Liver (tissue), 8 donors: ENCODE measurements at regions not wholly inside any gene's neighbourhood (a gene's known extent, or its start where the extent isn't known, plus 50 kb on each side); places are given as distances from the start of the nearest gene placed in this dataset.

Experiments used
- DNase-seq: peaks from one replicate; pipeline ENCODE4 v3.0.0-alpha.2; 2017; ENCODE audit warnings: low spot score
- H3K27ac ChIP-seq, 2 donors: one replicate each; pipeline ENCODE4 v1.7.0; 2013; ENCODE audit warnings: inconsistent platforms in 2 of 2, low read length in 2 of 2, control low read depth in 1 of 2, low read depth in 1 of 2, mild to moderate bottlenecking in 1 of 2
- H3K27me3 ChIP-seq, 4 donors: one replicate each; pipeline versions ENCODE4 v1.6.1 to v1.7.0; 2013; ENCODE audit warnings: low read length in 3 of 4, inconsistent platforms in 1 of 4, mild to moderate bottlenecking in 1 of 4, moderate library complexity in 1 of 4; ENCODE audit not compliant: control insufficient read depth in 4 of 4, insufficient read depth in 4 of 4
- H3K36me3 ChIP-seq, 4 donors: one replicate each; pipeline versions ENCODE4 v1.6.1 to v1.7.0; 2013; ENCODE audit warnings: low read length in 3 of 4, mild to moderate bottlenecking in 3 of 4, low read depth in 1 of 4, moderate library complexity in 1 of 4; ENCODE audit not compliant: control insufficient read depth in 4 of 4, insufficient read depth in 3 of 4
- H3K4me1 ChIP-seq, 4 donors: one replicate each; pipeline versions ENCODE4 v1.6.1 to v1.7.0; 2013; ENCODE audit warnings: low read length in 3 of 4, mild to moderate bottlenecking in 3 of 4, moderate library complexity in 1 of 4; ENCODE audit not compliant: control insufficient read depth in 4 of 4, insufficient read depth in 4 of 4
- H3K4me3 ChIP-seq, 3 donors: one replicate each; pipeline versions ENCODE4 v1.6.1 to v1.7.0; 2013; ENCODE audit warnings: low read length in 3 of 3, control low read depth in 1 of 3, low read depth in 1 of 3, mild to moderate bottlenecking in 1 of 3
- H3K9ac ChIP-seq, 2 donors: one replicate each; pipeline ENCODE4 v1.7.0; 2013; ENCODE audit warnings: low read length in 2 of 2, mild to moderate bottlenecking in 2 of 2, moderate library complexity in 2 of 2, control low read depth in 1 of 2, low read depth in 1 of 2
- H3K9me3 ChIP-seq, 4 donors: one replicate each; pipeline versions ENCODE4 v1.6.1 to v1.7.0; 2013; ENCODE audit warnings: low read length in 3 of 4; ENCODE audit not compliant: control insufficient read depth in 4 of 4
- ATF3 ChIP-seq: IDR thresholded peaks from 2 replicates; pipeline ENCODE4 v1.6.1; 2016; ENCODE audit warnings: antibody characterized with exemption
- CTCF ChIP-seq: fragments of 150-350 bp; IDR thresholded peaks from 2 replicates; pipeline ENCODE4 v1.5.1; 2017; ENCODE audit warnings: improper control_type of control experiment, low read depth, low read length; ENCODE audit not compliant: missing input control
- EGR1 ChIP-seq, 2 donors: IDR thresholded peaks; 2 replicates each; pipeline ENCODE4 v1.6.1; 2016 to 2018; ENCODE audit warnings: antibody characterized with exemption in 2 of 2, low read depth in 2 of 2
- FOXA2 ChIP-seq: IDR thresholded peaks from 2 replicates; pipeline ENCODE4 v1.6.1; 2016; ENCODE audit warnings: antibody characterized with exemption
- GABPA ChIP-seq, 2 donors: IDR thresholded peaks in 1 of 2; conservative IDR thresholded peaks in 1 of 2; 2 replicates each; pipeline ENCODE4 v1.6.1; 2016; ENCODE audit warnings: antibody characterized with exemption in 2 of 2, mild to moderate bottlenecking in 1 of 2, moderate library complexity in 1 of 2
- HNF4A ChIP-seq, 2 donors: conservative IDR thresholded peaks; 2 replicates each; pipeline ENCODE4 v1.6.1; 2016; ENCODE audit warnings: antibody characterized with exemption in 2 of 2, mild to moderate bottlenecking in 2 of 2
- HNF4G ChIP-seq: IDR thresholded peaks from 2 replicates; pipeline ENCODE4 v1.6.1; 2016; ENCODE audit warnings: antibody characterized with exemption
- JUND ChIP-seq, 2 donors: IDR thresholded peaks; 2 replicates each; pipeline ENCODE4 v1.6.1; 2016; ENCODE audit warnings: antibody characterized with exemption in 2 of 2
- MAX ChIP-seq: IDR thresholded peaks from 2 replicates; pipeline ENCODE4 v1.6.1; 2016; ENCODE audit warnings: antibody characterized with exemption
- NR2F2 ChIP-seq: IDR thresholded peaks from 2 replicates; pipeline ENCODE4 v1.6.1; 2016; ENCODE audit warnings: antibody characterized with exemption
- RAD21 ChIP-seq, 2 donors: IDR thresholded peaks; 2 replicates each; pipeline ENCODE4 v1.6.1; 2016; ENCODE audit warnings: antibody characterized with exemption in 2 of 2, mild to moderate bottlenecking in 2 of 2
- REST ChIP-seq: IDR thresholded peaks from 2 replicates; pipeline ENCODE4 v1.6.1; 2016; ENCODE audit warnings: antibody characterized with exemption, mild to moderate bottlenecking
- RXRA ChIP-seq, 2 donors: IDR thresholded peaks; 2 replicates each; pipeline ENCODE4 v1.6.1; 2017 to 2018; ENCODE audit warnings: antibody characterized with exemption in 2 of 2, mild to moderate bottlenecking in 1 of 2
- SP1 ChIP-seq: IDR thresholded peaks from 2 replicates; pipeline ENCODE4 v1.6.1; 2018; ENCODE audit warnings: antibody characterized with exemption, mild to moderate bottlenecking
- TAF1 ChIP-seq: conservative IDR thresholded peaks from 2 replicates; pipeline ENCODE4 v1.6.1; 2016; ENCODE audit warnings: antibody characterized with exemption, mild to moderate bottlenecking
- WGBS: extraction: QIAGEN DNeasy Blood & Tissue Kit; methylation state at CpG from one replicate; pipeline ENCODE4 v1.1.7; 2013; 5-methylcytosine and 5-hydroxymethylcytosine counted together
- donor health status: healthy.
- donor health status: healthy.
- donor health status: healthy.
- donor health status: healthy.
- donor health status: healthy.

GRCh38 chr7:17132726-17133125 lies 165.7 kb upstream of the AHR start (continued):
- TF ChIP-seq HNF4A (conservative IDR thresholded peaks at IDR 0.05) (no peak), SP1 (no peak), GABPA (IDR thresholded peaks at IDR 0.05 in 1 of 2, conservative IDR thresholded peaks at IDR 0.05 in 1 of 2) (no peak), FOXA2 (no peak), CTCF (no peak), NR2F2 (no peak), RAD21 (IDR thresholded peaks at IDR 0.05) (no peak), HNF4G (no peak), MAX (no peak), RXRA (IDR thresholded peaks at IDR 0.05) (no peak), EGR1 (IDR thresholded peaks at IDR 0.05; ENCODE audit: low read depth in 2 of 2) (no peak)

- H3K36me3 ChIP-seq, result no peaks in the 10 kb centered on the region
- no peaks in the 10 kb centered on the region for H3K9me3 ChIP-seq
- WGBS, result 96% methylated on average over 1 of the region's 1 CpG
- H3K4me1 ChIP-seq, result peaks cover 0 to 15% (median 3%) of the 10 kb centered on the region in 4 donors
- no peak for TF ChIP-seq EGR1 (IDR thresholded peaks at IDR 0.05; ENCODE audit: low read depth in 2 of 2)
- TF ChIP-seq RAD21 (IDR thresholded peaks at IDR 0.05), result no peak
- no peak for TF ChIP-seq JUND (IDR thresholded peaks at IDR 0.05)
- no peak for TF ChIP-seq CTCF
- no peak for TF ChIP-seq TAF1
- TF ChIP-seq GABPA (IDR thresholded peaks at IDR 0.05 in 1 of 2, conservative IDR thresholded peaks at IDR 0.05 in 1 of 2), result no peak
- no peak for DNase-seq
- H3K4me3 ChIP-seq, result no peak overlapping the region
- H3K27me3 ChIP-seq, result no peaks in the 10 kb centered on the region
- no peak overlapping the region for H3K9ac ChIP-seq
- no peak overlapping the region for H3K27ac ChIP-seq
Observed at GRCh38 chr7:17133977-17134376, 164.5 kb upstream of the AHR start.

GRCh38 chr7:17134786-17135185 lies 163.7 kb upstream of the AHR start:
- H3K27ac ChIP-seq, result no peak overlapping the region
- TF ChIP-seq JUND (IDR thresholded peaks at IDR 0.05), result no peak
- no peak for TF ChIP-seq CTCF
- no peak for TF ChIP-seq REST
- no peak for TF ChIP-seq ATF3
- WGBS, result 97% methylated on average over 1 of the region's 1 CpG
- H3K9ac ChIP-seq, result no peak overlapping the region
- no peak for DNase-seq
- H3K4me3 ChIP-seq, result no peak overlapping the region
- H3K36me3 ChIP-seq, result no peaks in the 10 kb centered on the region
- H3K4me1 ChIP-seq, result peaks cover 0 to 15% (median 4%) of the 10 kb centered on the region in 4 donors
- H3K9me3 ChIP-seq, result no peaks in the 10 kb centered on the region
- no peaks in the 10 kb centered on the region for H3K27me3 ChIP-seq
